ENCODE measurements at regions not wholly inside any gene's neighbourhood (a gene's known extent, or its start where the extent isn't known, plus 50 kb on each side); places are given as distances from the start of the nearest gene placed in this dataset.

DNA sequence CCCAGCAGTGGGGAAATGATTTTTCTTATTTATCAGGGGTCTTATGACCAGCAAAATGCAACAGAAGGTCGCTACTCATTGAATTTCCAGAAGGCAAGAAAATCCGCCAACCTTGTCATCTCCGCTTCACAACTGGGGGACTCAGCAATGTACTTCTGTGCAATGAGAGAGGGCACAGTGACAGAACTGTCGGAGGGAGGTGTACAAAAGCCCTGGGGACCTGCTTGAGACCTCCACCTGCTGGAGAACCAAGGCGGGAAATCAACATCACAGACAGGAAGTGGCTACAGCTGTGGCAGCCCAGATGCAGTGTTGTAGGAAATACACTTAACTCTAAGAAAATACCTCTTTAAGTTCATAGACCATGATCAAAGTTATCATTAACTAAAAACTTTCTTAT, 250.9 kb upstream of the OR4E1 start:
- no peak overlapping the region for H3K9ac ChIP-seq (ENCODE audit: insufficient read depth, low read length, poor library complexity, severe bottlenecking)
- no peaks in the 10 kb centered on the region for H4K20me1 ChIP-seq (ENCODE audit: insufficient read depth, low read length)
- peak overlapping the region; percentile 71 for H2AFZ ChIP-seq (ENCODE audit: insufficient read depth, low read depth, low read length, poor library complexity, severe bottlenecking)
- H3K27me3 Mint-ChIP-seq (ENCODE audit: low read depth in 3 of 3) = no peaks in the 10 kb centered on the region
- no peaks in the 10 kb centered on the region for H3K9me3 Mint-ChIP-seq
- H3K27ac Mint-ChIP-seq = no peak overlapping the region
- no peaks in the 10 kb centered on the region for H3K36me3 ChIP-seq (replicated peaks in 1 of 2; ENCODE audit: control insufficient read depth in 1 of 2, insufficient read depth in 2 of 2, low read length in 2 of 2)
- TF ChIP-seq, protein P1, sequence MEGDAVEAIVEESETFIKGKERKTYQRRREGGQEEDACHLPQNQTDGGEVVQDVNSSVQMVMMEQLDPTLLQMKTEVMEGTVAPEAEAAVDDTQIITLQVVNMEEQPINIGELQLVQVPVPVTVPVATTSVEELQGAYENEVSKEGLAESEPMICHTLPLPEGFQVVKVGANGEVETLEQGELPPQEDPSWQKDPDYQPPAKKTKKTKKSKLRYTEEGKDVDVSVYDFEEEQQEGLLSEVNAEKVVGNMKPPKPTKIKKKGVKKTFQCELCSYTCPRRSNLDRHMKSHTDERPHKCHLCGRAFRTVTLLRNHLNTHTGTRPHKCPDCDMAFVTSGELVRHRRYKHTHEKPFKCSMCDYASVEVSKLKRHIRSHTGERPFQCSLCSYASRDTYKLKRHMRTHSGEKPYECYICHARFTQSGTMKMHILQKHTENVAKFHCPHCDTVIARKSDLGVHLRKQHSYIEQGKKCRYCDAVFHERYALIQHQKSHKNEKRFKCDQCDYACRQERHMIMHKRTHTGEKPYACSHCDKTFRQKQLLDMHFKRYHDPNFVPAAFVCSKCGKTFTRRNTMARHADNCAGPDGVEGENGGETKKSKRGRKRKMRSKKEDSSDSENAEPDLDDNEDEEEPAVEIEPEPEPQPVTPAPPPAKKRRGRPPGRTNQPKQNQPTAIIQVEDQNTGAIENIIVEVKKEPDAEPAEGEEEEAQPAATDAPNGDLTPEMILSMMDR (IDR thresholded peaks at IDR 0.05) = no peak
- WGBS (ENCODE audit: insufficient coverage) = 24% methylated on average over 3 of the region's 5 CpGs
- peaks cover 14% of the 10 kb centered on the region for H3K4me1 Mint-ChIP-seq
- H3K79me2 ChIP-seq (ENCODE audit: insufficient read depth, low read length) = no peaks in the 10 kb centered on the region
- intact Hi-C loops (cut with micrococcal nuclease) = no loop called here
- H3K9me3 ChIP-seq (replicated peaks in 1 of 2; ENCODE audit: control insufficient read depth in 1 of 2, insufficient read depth in 1 of 2, low read length in 2 of 2) = no peaks in the 10 kb centered on the region
- no peak overlapping the region for H3K4me3 ChIP-seq (replicated peaks in 1 of 3; ENCODE audit: low read depth in 2 of 3, low read length in 3 of 3)
- peak overlapping the region in 1 of 2 donors; percentile 76 for H3K4me3 Mint-ChIP-seq
- peaks cover 7 to 10% of the 10 kb centered on the region in 2 donors for H3K4me1 ChIP-seq (ENCODE audit: control insufficient read depth in 1 of 2, insufficient read depth in 2 of 2, low read length in 2 of 2)
- no peaks in the 10 kb centered on the region for H3K36me3 Mint-ChIP-seq
- H3K27me3 ChIP-seq (ENCODE audit: control insufficient read depth in 2 of 2, insufficient read depth in 2 of 2, low read length in 2 of 2) = no peaks in the 10 kb centered on the region
- DNase-seq = no peak
- no peak overlapping the region for H3K27ac ChIP-seq (ENCODE audit: low read depth in 1 of 2, low read length in 2 of 2)
- no peak overlapping the region for H3K4me2 ChIP-seq (replicated peaks; ENCODE audit: extremely low read depth, low read length, poor library complexity, severe bottlenecking)

DNA sequence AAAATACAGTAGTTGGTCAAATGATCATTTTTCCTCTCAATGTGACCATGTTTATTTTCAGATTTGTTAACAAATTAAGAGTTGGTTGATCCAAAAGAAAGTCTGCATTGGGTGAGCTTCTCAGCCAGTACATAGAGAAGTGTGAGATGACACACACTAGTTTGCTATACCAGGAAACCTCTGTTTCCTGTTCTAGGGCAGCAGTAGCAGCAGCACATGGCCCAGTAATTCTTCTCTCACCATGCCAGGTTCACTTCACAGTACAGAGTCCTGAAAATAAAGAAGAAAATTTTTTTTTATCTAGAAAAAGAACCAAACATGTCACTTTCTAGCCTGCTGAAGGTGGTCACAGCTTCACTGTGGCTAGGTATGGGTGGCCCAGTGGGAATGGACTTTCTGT, 250.2 kb upstream of the OR4E1 start:
- TF ChIP-seq, protein P1 (IDR thresholded peaks at IDR 0.05) = no peak
- H3K9me3 ChIP-seq (replicated peaks in 1 of 2; ENCODE audit: control insufficient read depth in 1 of 2, insufficient read depth in 1 of 2, low read length in 2 of 2) = no peaks in the 10 kb centered on the region
- no peaks in the 10 kb centered on the region for H3K27me3 ChIP-seq (ENCODE audit: control insufficient read depth in 2 of 2, insufficient read depth in 2 of 2, low read length in 2 of 2)
- Mint-ChIP-seq H3K27ac (no peak overlapping the region), H3K9me3 (no peaks in the 10 kb centered on the region), H3K4me1 (peaks cover 15% of the 10 kb centered on the region), H3K4me3 (no peak overlapping the region), H3K27me3 (ENCODE audit: low read depth in 3 of 3) (no peaks in the 10 kb centered on the region), H3K36me3 (no peaks in the 10 kb centered on the region)
- no peaks in the 10 kb centered on the region for H3K79me2 ChIP-seq (ENCODE audit: insufficient read depth, low read length)
- no peaks in the 10 kb centered on the region for H3K36me3 ChIP-seq (replicated peaks in 1 of 2; ENCODE audit: control insufficient read depth in 1 of 2, insufficient read depth in 2 of 2, low read length in 2 of 2)
- intact Hi-C loops (cut with micrococcal nuclease) = no loop called here
- H3K4me2 ChIP-seq (replicated peaks; ENCODE audit: extremely low read depth, low read length, poor library complexity, severe bottlenecking) = no peak overlapping the region
- H3K27ac ChIP-seq (ENCODE audit: low read depth in 1 of 2, low read length in 2 of 2) = no peak overlapping the region
- H4K20me1 ChIP-seq (ENCODE audit: insufficient read depth, low read length) = no peaks in the 10 kb centered on the region
- DNase-seq = no peak
- no peak overlapping the region for H2AFZ ChIP-seq (ENCODE audit: insufficient read depth, low read depth, low read length, poor library complexity, severe bottlenecking)
- peaks cover 7 to 10% of the 10 kb centered on the region in 2 donors for H3K4me1 ChIP-seq (ENCODE audit: control insufficient read depth in 1 of 2, insufficient read depth in 2 of 2, low read length in 2 of 2)
- no peak overlapping the region for H3K9ac ChIP-seq (ENCODE audit: insufficient read depth, low read length, poor library complexity, severe bottlenecking)
- no peak overlapping the region for H3K4me3 ChIP-seq (replicated peaks in 1 of 3; ENCODE audit: low read depth in 2 of 3, low read length in 3 of 3)

All from CD14-positive monocyte (primary cell).